DMS 273 (cell line): ENCODE measurements at regions not wholly inside any gene's neighbourhood (a gene's known extent, or its start where the extent isn't known, plus 50 kb on each side); places are given as distances from the start of the nearest gene placed in this dataset.

ENCODE experiments used
- DNase-seq: peaks from one replicate; lab custom pipeline; 2025; ENCODE audit not compliant: unreplicated experiment; lab: John Stamatoyannopoulos, UW

DNA sequence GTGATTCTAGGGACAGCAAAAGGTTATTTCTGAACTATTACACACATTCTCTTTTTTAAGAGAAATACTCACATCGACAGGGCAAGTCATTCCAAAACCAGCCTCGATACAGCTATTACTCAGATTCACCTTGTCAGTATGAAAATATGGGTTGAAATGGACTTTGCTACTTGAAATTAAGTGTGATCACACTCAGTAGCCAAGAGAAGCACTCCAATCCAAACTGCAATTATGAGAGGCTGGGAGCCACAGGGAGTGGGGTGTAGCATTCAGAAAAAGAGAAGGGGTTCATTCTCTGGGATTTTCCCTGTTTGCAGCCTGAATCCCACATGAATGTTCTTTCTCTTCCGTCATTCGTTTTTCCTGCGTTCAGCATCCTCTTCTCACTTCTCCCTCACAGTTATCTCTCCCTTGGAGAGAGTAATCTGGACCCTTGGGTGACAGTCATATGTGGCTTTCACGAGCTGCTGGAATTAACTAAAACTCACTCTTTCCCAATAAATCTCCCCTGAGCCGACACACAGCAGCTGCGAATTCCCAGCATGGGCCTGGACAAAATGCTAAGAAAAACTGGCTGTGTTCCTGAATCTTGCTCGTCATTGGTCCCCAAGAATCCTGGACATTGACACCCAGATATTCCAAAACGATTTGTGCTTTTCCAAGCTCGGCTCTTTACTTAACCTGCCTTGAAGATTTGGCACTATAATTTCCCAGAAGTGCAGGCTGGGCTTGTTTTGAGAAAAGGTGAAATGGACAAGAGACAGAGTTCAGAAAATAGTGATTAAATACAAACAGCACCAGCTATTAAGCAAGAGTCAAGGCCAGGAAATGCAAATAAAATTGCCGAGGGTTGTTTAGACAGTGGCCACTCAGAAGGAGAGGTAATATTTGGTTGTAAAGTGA lies 199.5 kb upstream of the PLEKHG7 start:
- DNase-seq = peak; percentile 21

DNA sequence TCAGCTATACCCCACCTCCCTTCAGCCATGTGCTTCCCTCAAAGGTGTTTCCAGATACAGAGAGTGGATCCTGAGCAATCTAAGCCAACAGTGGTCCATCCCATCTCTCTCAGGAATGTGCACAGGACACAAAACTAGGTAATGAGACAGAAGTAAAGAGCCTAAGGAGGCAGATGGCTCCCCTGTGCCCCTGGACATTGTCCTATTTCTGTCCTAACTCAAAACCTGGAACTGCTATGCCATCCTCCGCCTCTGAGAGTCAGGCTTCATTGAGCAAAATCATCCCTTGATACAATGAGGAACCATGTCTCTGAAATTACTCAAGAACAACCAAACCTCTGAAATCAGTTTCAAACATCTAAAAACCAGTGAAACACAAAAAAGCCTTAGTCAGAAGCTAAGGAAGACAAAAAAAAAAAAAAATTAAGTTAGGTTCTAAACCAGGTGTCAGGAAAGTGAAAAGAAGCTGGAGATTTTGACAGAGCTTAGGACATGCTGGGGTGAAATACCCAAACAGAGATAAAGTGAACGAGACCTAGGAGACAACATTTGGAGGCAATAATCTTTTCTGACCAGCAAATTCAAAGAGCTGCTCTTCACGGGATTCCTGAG lies 200.3 kb upstream of the PLEKHG7 start:
- peak; percentile 39 for DNase-seq

DNA sequence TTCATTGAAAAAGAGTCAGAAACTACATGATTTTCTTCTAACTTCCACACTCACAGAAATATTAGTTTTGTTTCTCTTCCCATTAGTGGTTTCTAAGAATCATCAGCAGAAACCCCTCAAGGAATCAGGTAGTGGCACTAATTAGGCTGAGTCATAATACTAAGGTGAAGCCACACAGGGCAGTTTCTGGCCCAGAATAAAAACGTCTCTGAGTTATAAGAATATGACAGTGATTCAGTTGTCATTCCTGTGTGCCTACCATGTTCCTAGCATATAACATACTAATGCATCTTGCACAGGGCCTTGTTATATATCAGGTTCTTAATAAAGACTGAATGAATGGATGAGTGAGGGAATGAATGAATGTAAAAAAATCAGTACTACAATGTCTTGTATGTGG lies 206.0 kb upstream of the PLEKHG7 start:
- no peak for DNase-seq

DNA sequence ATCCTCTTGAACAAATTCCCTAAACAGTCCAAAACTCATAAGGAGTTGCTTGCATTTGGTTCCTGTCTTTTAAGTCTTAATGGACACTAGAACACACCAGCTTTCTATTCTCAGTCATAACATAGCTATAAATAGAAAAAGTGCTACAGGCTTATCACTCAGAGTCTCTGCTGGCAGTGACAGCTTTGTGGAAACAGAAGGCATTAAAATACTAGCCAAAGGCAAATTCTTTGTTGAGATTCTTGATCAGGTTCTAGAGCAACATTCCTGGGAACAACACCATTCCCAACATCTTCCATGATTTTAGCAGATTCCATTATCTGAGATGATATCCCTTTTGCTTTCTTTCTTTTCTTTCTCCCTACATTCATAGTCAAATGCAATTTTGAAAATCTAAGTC lies 207.7 kb upstream of the PLEKHG7 start:
- no peak for DNase-seq

DNA sequence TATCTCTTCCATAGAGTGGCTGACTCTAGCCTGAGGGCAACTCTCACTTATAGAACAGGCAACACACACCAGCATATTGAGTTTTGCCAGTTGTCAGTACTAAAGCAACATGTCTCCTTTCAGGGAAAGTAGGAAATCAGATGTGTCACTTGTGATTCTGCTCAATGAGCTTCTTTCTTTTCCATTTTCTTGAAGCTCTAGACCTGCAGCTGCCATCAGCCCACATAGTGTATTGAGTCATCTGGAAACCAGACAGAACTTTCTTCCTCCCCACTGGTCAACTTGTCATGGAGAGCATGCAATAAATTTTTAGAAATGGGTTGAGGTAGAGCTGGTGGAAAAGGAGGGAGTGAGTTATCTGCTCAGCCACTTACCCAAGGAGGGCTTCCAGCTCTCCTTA lies 209.0 kb upstream of the PLEKHG7 start:
- no peak for DNase-seq

DNA sequence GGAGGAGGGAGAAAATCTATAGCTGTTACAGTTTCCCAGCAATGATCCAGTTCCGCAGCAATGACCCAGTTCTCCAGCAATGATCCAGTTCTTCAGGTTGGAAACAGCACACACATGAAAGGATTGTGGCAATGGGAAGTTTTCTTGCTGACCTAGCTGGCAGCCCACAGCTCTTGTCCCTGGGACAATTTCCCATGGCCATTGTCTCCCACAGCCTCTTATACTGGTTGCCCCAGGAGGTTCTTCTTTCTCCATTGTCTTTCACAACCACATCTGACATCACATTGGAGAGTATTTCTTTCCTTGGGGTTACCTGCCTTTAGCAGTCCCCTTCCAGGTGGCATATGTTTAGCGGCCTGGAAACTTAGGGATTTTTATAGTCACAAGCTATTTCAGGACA lies 209.8 kb upstream of the PLEKHG7 start:
- DNase-seq = no peak

DNA sequence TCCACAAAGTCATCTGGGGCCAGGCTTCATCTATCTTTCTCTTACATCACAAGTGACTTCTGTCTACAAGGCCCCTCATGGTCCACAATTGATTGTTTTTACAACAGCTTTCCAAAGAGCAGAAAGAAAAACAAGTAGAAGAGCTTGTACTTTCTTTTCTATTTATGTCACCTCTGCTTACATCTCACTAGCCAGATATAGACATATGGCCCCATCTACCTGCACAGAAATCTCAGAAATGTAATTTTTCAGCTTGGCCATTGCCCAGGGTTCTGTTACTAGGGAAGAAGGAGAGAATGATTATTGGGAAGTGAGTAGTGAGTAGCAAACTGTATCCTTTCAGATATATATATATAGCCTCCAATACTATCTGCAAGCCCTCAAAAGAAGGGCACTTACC lies 210.5 kb upstream of the PLEKHG7 start:
- DNase-seq = no peak

DNA sequence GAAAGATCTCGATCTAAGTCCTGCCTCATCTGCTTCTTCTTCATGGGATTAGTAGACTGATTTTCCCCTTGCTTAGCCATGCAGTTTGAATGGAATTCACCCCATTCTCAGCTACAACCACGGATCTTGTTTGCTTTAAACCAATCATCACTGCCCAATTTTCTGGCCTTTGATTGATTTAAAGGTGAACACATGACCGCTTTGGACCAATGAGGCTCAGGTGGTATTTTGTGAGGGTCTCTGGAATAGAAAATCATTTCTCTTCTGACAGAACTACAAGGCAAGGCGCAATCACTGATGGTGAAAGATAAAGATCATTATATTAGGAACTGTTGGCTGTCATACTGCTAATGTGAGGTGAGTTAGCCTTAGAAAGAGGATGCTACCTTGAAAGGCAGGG lies 213.0 kb upstream of the PLEKHG7 start:
- DNase-seq = no peak

DNA sequence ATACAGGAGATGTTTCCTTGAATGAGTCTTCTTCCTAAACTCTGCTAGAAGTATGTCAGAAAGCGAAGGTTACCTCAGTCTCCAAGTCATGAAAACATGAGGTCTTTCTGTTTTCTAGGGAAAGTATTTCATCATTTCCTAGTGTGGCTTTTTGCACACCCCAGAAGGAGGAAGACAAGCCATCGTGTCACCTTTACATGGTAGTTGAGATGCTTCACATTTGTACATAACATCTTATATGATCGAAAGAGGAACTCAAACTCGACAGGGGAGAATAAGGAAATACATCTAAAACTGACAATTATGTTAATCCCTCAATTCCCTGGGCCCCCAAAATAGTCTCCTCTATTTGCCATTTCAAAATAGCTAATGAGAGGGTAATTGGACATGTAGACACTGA lies 214.1 kb upstream of the PLEKHG7 start:
- DNase-seq = no peak

DNA sequence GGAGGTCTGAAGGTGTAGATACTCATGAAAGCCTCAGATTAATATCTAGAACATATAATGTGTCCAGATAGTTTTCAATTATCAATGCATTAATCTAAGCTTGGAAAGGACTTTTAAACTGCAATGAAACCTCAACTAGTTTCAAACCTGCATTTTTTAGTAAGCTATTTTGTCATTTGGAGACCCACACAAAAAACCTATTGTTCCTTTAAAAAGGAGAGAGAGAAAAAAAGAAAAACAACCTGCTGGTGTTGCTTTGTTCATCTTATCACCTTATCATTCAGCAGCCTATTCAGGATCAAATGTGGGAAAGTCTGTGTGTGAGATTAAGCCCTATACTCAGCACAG lies 215.7 kb upstream of the PLEKHG7 start:
- DNase-seq = no peak

DNA sequence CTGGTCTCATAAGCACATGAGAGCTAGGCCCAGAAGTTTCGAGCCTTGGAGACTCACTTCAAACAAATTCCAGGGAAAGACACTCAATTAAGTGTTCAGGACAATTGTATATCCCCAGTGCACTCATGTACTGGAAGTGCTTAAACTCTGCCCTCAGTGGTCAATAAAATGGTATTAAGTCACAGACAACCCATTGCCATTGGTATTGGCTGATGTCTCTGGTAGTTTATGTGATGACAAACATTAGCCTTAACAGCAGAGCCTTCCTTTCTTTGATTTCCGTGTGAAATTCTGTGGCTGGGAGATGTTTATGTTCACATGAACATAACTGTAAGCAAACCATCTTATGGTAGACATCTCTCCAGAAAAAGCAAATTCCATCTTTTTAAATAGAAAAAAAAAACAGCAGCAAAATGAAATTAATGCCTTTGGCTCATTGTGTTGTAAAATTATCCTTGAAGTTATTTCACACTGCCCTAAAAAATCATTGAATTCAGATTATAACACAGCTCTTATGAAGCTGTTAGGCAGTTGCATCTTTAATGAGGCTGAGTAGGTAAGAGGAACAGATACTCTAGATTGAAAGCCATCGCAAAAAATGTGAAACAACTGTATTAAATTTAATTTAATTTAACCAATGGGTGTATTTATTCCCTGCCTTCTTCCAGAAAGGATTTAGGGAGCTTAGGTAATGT lies 216.2 kb upstream of the PLEKHG7 start:
- no peak for DNase-seq

DNA sequence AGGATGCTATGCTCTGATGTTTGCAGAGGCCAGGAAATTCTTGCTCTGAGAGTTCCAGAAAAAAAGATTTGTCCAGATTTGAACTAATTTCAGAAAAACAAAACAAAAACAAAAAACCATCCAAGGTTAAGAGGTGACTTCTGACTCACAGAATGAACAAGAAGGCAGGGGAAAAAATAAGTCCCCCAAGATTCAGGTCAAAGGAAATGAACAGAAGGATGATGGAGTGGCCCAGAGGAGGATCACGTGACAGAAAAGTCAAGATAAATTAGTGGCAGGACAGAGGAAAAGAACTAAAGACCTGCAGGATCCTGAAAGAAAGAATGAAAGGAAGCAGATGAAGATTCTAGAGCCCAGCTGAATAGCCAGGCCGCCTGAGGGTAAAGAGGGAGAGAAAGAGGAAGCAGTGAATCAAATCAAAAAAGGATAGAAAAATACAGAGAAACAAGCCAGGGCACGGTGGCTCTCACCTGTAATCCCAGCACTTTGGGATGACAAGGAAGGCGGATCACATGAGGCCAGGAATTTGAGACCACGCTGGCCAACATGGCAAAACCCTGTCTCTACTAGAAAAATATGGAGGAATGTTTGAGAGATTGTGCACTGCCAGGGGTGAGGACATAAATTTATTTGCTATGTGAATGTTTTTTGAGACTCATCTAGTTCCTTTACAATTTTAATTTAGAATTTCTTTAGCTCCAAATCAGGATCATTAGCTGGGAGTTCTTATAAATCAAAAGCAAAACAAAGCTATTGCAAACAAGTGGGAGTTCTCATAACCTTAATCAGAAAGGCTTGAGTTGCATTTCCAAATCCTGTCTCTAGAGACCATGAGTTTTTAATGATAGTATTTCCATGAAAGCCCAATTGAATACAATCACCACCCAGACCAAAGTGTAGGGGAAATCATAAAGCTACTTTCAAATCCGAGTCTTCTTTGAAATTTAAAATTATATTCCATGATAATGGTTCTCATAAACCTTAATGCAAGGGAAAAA lies 217.1 kb upstream of the PLEKHG7 start:
- DNase-seq = no peak

DNA sequence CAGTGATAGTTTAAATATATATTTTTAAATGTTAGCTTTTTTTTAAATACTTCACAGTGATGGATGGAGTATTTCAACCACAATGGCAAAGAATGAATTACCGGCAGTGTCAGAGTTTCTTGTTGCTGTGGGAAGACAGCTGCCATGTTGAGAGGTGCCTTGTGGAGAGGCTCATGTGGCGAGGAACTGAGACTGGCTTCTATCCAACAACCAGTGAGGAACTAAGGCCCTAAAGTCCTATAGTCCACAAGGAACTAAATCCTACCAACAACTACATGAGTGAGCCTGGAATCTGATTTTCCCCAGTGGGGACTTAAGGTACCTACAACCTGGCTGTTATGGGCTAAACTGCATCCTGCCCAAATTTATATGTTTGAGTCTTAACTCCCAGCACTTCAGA lies 220.2 kb upstream of the PLEKHG7 start:
- no peak for DNase-seq

DNA sequence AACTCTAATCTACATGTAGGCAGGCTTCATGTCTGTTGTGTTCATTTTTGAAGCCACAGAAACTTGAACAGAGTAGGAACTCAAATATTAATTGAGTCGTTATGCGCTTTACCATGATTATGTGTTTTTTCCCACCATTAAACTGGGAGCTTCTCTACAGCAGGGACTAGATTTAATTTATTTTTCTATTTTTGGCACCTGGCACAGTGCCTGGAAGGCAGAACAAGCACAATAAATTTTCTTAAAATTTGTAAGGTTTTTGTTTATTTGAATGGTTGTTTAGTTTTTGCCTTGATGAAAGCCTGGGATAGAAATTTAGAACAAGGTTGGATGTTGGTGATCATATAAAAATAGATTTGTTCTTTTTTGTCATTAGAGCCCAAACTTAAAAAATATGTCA lies 221.7 kb upstream of the PLEKHG7 start:
- DNase-seq = no peak

DNA sequence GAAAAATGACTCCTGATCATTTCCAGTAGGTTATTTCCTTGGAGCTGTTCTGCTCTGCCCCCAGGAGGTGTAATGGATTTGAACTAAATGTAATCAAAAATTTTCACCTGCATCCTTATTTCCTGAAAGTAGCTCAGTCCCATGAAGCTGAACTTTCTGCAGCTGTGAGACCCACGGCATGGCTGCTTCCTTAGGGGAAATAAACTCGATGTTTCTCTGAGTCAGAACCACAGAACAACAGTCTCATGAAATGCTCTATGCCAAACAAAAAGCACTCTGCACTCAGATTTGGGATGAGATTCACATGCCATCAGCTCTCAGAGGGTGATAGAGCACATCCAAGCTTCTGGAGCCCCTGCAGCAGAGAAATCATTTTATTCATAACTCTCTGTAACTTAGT lies 224.1 kb upstream of the PLEKHG7 start:
- no peak for DNase-seq

DNA sequence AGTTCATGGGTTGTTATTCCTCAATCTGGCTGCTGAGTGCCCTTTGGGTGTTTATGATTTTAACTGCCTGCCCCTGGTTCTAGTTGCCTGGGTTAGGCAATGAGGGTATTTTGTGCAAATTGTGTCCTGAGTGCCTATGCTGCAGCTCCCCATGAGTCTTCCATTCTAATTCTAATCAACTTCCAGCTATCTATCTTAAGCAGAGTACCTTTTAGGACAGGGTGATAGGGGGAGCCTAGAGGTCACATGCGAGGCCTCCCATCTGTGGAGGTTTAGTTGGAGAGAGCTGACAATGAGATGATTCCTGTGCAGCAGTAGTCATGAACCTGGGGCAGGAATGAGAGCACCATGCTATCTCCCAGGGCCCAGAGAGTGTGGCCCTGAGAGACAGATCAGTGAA lies 225.9 kb upstream of the PLEKHG7 start:
- DNase-seq = no peak

DNA sequence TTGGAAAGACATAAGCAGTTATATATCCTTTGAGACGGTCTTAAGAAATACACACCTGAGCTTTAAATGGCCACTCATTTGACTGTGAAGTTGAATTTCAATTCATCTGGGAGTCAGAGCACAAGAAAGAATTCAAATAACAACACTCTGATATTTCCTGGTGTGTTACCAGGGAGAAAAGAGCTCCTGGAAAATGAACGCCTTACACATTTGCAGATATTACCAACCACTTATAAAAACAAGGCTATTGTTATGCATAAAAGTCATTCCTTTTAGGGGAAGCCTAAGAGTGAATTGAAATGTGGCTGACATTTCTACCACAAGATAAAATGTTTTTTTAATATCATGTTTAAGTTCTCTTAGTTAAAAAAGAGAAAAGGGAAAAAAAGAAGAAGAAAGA lies 229.2 kb upstream of the PLEKHG7 start:
- no peak for DNase-seq

DNA sequence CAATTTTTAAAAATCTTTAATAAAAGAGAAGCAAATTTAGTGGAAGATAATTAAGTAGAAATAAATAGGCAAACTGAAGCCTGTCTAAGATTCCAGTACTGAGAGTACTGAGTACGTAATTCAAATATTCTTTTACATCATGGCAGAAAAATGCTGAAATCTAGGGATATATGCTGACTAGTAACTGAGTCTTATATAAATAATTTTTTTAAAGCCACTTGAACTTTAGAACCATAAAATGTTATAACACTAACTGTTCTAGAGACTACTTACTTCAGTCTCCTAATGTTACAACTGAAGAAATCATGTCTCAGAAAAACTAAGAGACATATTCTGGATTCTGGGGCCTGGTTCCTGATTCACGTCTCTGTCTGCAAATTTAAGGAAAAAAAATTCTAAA lies 230.6 kb upstream of the PLEKHG7 start:
- no peak for DNase-seq

DNA sequence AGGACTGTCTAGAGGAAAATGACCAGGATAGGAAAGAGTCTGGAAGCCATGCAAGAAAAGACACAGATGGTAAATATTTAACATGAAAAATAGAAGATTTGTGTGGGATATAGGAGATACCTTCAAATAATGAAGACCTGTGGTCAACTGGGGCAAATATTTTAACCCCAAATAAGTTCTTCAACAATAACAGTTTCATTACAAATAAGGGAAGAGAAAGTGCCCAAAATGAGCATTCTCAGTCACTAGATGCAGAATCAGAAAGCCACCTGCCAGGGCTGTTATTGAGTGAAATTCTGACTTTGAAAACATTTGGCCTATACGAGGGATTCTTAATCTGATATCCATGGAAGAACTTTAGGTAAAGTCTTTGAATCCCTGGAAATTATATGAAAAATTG lies 231.2 kb upstream of the PLEKHG7 start:
- DNase-seq = no peak

DNA sequence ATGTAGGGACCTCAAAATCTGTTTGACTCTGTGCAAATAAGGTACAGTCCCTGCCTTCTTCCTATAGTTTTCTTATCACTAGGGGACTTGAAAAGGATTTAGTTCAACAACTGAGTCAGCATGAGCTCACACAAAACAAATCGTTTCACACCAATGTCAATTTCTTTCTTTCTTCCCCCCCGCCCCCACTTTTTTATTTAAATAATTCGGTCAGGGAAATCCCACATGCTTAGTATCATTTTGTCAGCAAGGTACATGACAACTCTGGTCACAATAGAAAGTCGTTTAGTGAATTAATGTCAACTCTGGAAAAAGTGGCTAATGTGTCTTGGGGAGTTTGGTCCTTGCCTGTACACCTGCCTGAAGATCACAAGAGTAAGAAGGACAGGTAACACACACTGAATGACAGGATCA lies 232.2 kb upstream of the PLEKHG7 start:
- DNase-seq = no peak

DNA sequence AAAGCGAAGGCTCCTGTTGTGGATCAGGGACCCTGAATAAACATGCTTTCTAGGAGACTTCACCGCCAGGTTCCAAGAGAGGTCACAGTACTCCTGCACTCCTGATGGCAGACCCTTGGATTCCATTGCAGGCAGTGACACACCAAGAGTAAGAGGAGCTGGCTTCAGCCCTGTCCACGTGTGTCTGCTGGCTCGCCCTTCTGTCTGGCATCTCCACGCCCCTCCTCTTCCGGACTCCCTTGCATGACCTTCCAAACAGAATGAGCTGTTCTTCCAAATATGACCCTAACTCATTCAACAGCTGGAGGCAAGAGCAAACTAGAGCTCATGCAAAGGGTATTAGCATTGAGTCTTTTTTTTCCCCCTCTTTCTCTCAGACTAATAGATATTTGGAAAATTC lies 233.0 kb upstream of the PLEKHG7 start:
- no peak for DNase-seq
